ENCODE measurements at regions not wholly inside any gene's neighbourhood (a gene's known extent, or its start where the extent isn't known, plus 50 kb on each side); places are given as distances from the start of the nearest gene placed in this dataset.

GRCh38 chr6:82492134-82492533, 128.5 kb downstream of the TPBG start:
- H2AFZ ChIP-seq (ENCODE audit: low read depth, low read length, poor library complexity, severe bottlenecking): no peak overlapping the region
- no peaks in the 10 kb centered on the region for H3K27me3 ChIP-seq (ENCODE audit: insufficient read depth, low read length)
- ChIA-PET RAD21 (ENCODE audit: low non-redundant PET in 1 of 2, low total read pairs in 2 of 2, uncharacterized antibody in 2 of 2, unreplicated experiment in 2 of 2) (no interaction called here), CTCF (no interaction called here), POLR2A (no interaction called here)
- ATAC-seq (no peak), DNase-seq (ENCODE audit: low read depth, low spot score) (no peak)
- H3K9me2 ChIP-seq (ENCODE audit: insufficient read depth): no peaks in the 10 kb centered on the region
- H3K79me2 ChIP-seq (ENCODE audit: insufficient read depth, low read length): no peaks in the 10 kb centered on the region
- no peak overlapping the region for H3K4me2 ChIP-seq (ENCODE audit: low read length)
- TF ChIP-seq ATF3 (IDR thresholded peaks at IDR 0.05): no peak
- no peak overlapping the region for H3K9ac ChIP-seq (ENCODE audit: low read length)
- H3K4me3 ChIP-seq (replicated peaks in 1 of 2; ENCODE audit: low read depth in 1 of 2, low read length in 2 of 2): no peak overlapping the region
- no peaks in the 10 kb centered on the region for H3K36me3 ChIP-seq (ENCODE audit: control insufficient read depth in 1 of 2, insufficient read depth in 2 of 2, low read length in 2 of 2)
- peaks cover 3% of the 10 kb centered on the region in 2 experiments; a peak in 2 of 4 replicates for H3K9me3 ChIP-seq (ENCODE audit: control insufficient read depth in 1 of 2, insufficient read depth in 1 of 2, low read depth in 1 of 2, low read length in 2 of 2)
- BruUV-seq (replicated peaks): no TSS peak
- H4K20me1 ChIP-seq (ENCODE audit: insufficient read depth): no peaks in the 10 kb centered on the region
- H3K27ac ChIP-seq (ENCODE audit: low read depth, low read length): no peak overlapping the region
- no peaks in the 10 kb centered on the region for H3K4me1 ChIP-seq (ENCODE audit: control insufficient read depth in 1 of 2, insufficient read depth in 2 of 2, low read length in 2 of 2)
- intact Hi-C loops (cut with micrococcal nuclease): no loop called here

- no peak overlapping the region for H2AFZ ChIP-seq (ENCODE audit: low read depth, low read length, poor library complexity, severe bottlenecking)
- TF ChIP-seq JUND (IDR thresholded peaks at IDR 0.05) (no peak), TCF7L2 (IDR thresholded peaks at IDR 0.05; ENCODE audit: borderline replicate concordance, extremely low read depth, insufficient read depth, insufficient read length) (no peak), MAX (IDR thresholded peaks at IDR 0.05) (no peak), ZNF274 (IDR thresholded peaks at IDR 0.05; ENCODE audit: low read depth, low read length) (no peak), YY1 (IDR thresholded peaks at IDR 0.05; ENCODE audit: extremely low read depth, insufficient replicate concordance, low read depth, low read length) (no peak), REST (IDR thresholded peaks at IDR 0.05; ENCODE audit: low read depth) (no peak), FOSL1 (IDR thresholded peaks at IDR 0.05; ENCODE audit: low read depth) (no peak), ELF1 (IDR thresholded peaks at IDR 0.05; ENCODE audit: borderline replicate concordance, low read depth) (no peak), SP1 (IDR thresholded peaks at IDR 0.05; ENCODE audit: low read depth) (no peak), SIN3A (IDR thresholded peaks at IDR 0.05; ENCODE audit: low read depth) (no peak), SRF (IDR thresholded peaks at IDR 0.05; ENCODE audit: low read depth) (no peak), EGR1 (IDR thresholded peaks at IDR 0.05; ENCODE audit: low read depth) (no peak), POLR2A (IDR thresholded peaks at IDR 0.05; ENCODE audit: borderline replicate concordance, extremely low read depth, insufficient read depth, insufficient read length) (no peak), ATF3 (IDR thresholded peaks at IDR 0.05) (no peak), CEBPB (IDR thresholded peaks at IDR 0.05; ENCODE audit: low read depth) (no peak), EZH2 (IDR thresholded peaks at IDR 0.05) (no peak), EZH2phosphoT487 (IDR thresholded peaks at IDR 0.05; ENCODE audit: borderline replicate concordance) (no peak), CBX3 (IDR thresholded peaks at IDR 0.05; ENCODE audit: low read depth) (no peak), ZFX (IDR thresholded peaks at IDR 0.05) (no peak), POLR2AphosphoS5 (IDR thresholded peaks at IDR 0.05; ENCODE audit: low read depth, low read length) (no peak)
- H3K9ac ChIP-seq (ENCODE audit: low read length): no peak overlapping the region
- no peaks in the 10 kb centered on the region for H3K79me2 ChIP-seq (ENCODE audit: insufficient read depth, low read length)
- ATAC-seq (no peak), DNase-seq (ENCODE audit: low read depth, low spot score) (no peak)
- intact Hi-C loops (cut with micrococcal nuclease): no loop called here
- H3K4me1 ChIP-seq (ENCODE audit: control insufficient read depth in 1 of 2, insufficient read depth in 2 of 2, low read length in 2 of 2): no peaks in the 10 kb centered on the region
- ChIA-PET POLR2A (no interaction called here), RAD21 (ENCODE audit: low non-redundant PET in 1 of 2, low total read pairs in 2 of 2, uncharacterized antibody in 2 of 2, unreplicated experiment in 2 of 2) (no interaction called here), CTCF (no interaction called here)
- H3K4me3 ChIP-seq (replicated peaks in 1 of 2; ENCODE audit: low read depth in 1 of 2, low read length in 2 of 2): no peak overlapping the region
- H3K27me3 ChIP-seq (ENCODE audit: insufficient read depth, low read length): no peaks in the 10 kb centered on the region
- BruUV-seq (replicated peaks): no TSS peak
- H3K9me3 ChIP-seq (ENCODE audit: control insufficient read depth in 1 of 2, insufficient read depth in 1 of 2, low read depth in 1 of 2, low read length in 2 of 2): peaks cover 3% of the 10 kb centered on the region in 2 experiments; a peak in 2 of 4 replicates
- H3K9me2 ChIP-seq (ENCODE audit: insufficient read depth): no peaks in the 10 kb centered on the region
- no peak overlapping the region for H3K4me2 ChIP-seq (ENCODE audit: low read length)
- H4K20me1 ChIP-seq (ENCODE audit: insufficient read depth): no peaks in the 10 kb centered on the region
- no peak overlapping the region for H3K27ac ChIP-seq (ENCODE audit: low read depth, low read length)
- H3K36me3 ChIP-seq (ENCODE audit: control insufficient read depth in 1 of 2, insufficient read depth in 2 of 2, low read length in 2 of 2): no peaks in the 10 kb centered on the region
Measured at GRCh38 chr6:82493467-82493866, 129.8 kb downstream of the TPBG start.
